Activated T-helper 1 cell treated with anti-CD3 and anti-CD28 coated beads, Interleukin-12 subunit alpha, Interleukin-12 subunit beta, Interleukin-2, Interleukin-4 antibody, amounts not matched to agents 30 ng/mL and 10 ng/mL and 1 ng/mL, durations not matched to agents 14 hours and 24 hours and 36 hours (primary cell): ENCODE measurements at regions not wholly inside any gene's neighbourhood (a gene's known extent, or its start where the extent isn't known, plus 50 kb on each side); places are given as distances from the start of the nearest gene placed in this dataset.
"Not testable (repeated sequence)": the region's sequence is repeated elsewhere in the genome, so short reads cannot be mapped to it uniquely, and the experiment has no call there.

ENCODE experiments used
- DNase-seq: peaks from one replicate; pipeline ENCODE4 v3.0.0; 2021; ENCODE audit warnings: low spot score
- H3K27ac Mint-ChIP-seq: one replicate; pipeline ENCODE4 v1.8.0; 2021; ENCODE audit warnings: mild to moderate bottlenecking, mixed read lengths
- H3K27me3 Mint-ChIP-seq: one replicate; pipeline ENCODE4 v1.8.0; 2022; ENCODE audit warnings: mild to moderate bottlenecking, moderate library complexity, mixed read lengths; ENCODE audit not compliant: insufficient read depth
- H3K36me3 Mint-ChIP-seq: one replicate; pipeline ENCODE4 v1.8.0; 2021; ENCODE audit warnings: low read depth, mixed read lengths
- H3K4me1 Mint-ChIP-seq: one replicate; pipeline ENCODE4 v1.8.0; 2021; ENCODE audit warnings: low read depth, mixed read lengths
- H3K4me3 Mint-ChIP-seq: one replicate; pipeline ENCODE4 v1.8.0; 2021; ENCODE audit warnings: mild to moderate bottlenecking, moderate library complexity, mixed read lengths
- H3K9me3 Mint-ChIP-seq: one replicate; pipeline ENCODE4 v1.8.0; 2021; ENCODE audit warnings: mixed read lengths
- intact Hi-C: fragments of 100-400 bp; cut with micrococcal nuclease; formaldehyde crosslinking; loops from one replicate; pipeline ENCODE4 v1.15.1; 2024

- H3K36me3 Mint-ChIP-seq: no peaks in the 10 kb centered on the region
- intact Hi-C loops: no loop called here
- H3K27ac Mint-ChIP-seq: no peak overlapping the region
- no peaks in the 10 kb centered on the region for H3K27me3 Mint-ChIP-seq
- H3K9me3 Mint-ChIP-seq: no peaks in the 10 kb centered on the region
- no peak overlapping the region for H3K4me3 Mint-ChIP-seq
- DNase-seq: no peak
- H3K4me1 Mint-ChIP-seq: no peaks in the 10 kb centered on the region
Measured at GRCh38 chr6:85262621-85263020, 187.3 kb upstream of the NT5E start.

DNA sequence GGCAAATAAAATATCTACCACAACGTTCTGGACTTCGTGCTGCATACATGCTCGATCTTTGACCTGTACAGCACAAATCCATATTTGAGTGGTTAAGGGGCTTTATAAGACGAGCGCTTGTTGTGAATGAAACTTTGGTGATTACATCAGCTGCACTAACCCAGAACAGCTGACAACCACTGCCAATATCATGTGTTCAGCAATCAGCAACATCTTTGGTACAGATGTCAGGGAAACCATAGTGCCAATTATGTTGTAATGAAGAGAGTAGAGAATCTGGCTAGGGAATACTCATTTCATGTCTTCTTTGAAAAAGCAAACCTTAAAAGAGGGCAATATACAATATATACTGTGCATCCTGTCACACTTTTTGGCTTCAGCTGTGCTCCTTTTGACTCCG is 188.6 kb upstream of the NT5E start:
- DNase-seq: no peak
- Mint-ChIP-seq H3K4me3 (no peak overlapping the region), H3K27ac (no peak overlapping the region), H3K4me1 (no peaks in the 10 kb centered on the region), H3K27me3 (no peaks in the 10 kb centered on the region), H3K9me3 (no peaks in the 10 kb centered on the region), H3K36me3 (no peaks in the 10 kb centered on the region)
- intact Hi-C loops: no loop called here

DNA sequence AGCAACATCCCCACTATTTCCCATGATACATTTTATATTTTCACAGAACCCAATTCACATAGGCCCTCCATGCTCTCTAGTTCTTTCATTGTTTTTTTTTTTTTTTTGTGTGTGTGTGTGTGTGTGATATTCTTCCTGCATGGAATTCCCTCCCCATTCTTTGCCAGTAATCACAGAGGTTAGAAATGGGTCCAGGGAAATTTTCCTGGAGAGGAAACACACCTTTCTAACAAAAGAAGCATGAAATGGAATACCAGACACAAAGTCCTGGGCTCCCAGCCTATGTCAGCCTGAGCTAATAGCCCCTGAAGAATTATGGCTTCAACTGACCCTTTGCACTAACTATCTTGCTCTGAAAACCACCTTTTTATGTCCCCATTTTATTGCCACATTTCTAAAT is 194.2 kb upstream of the NT5E start:
- Mint-ChIP-seq H3K4me1 (no peaks in the 10 kb centered on the region), H3K27me3 (peaks cover 1% of the 10 kb centered on the region), H3K27ac (no peak overlapping the region), H3K4me3 (no peak overlapping the region), H3K9me3 (peaks cover 5% of the 10 kb centered on the region), H3K36me3 (no peaks in the 10 kb centered on the region)
- intact Hi-C loops: no loop called here
- DNase-seq: no peak

GRCh38 chr6:85252552-85252951 is 197.3 kb upstream of the NT5E start:
- intact Hi-C loops: no loop called here
- peaks cover 10% of the 10 kb centered on the region for H3K9me3 Mint-ChIP-seq
- H3K4me1 Mint-ChIP-seq: no peaks in the 10 kb centered on the region
- no peak for DNase-seq
- no peak overlapping the region for H3K4me3 Mint-ChIP-seq
- no peaks in the 10 kb centered on the region for H3K36me3 Mint-ChIP-seq
- H3K27ac Mint-ChIP-seq: no peak overlapping the region
- peaks cover 1% of the 10 kb centered on the region for H3K27me3 Mint-ChIP-seq

DNA sequence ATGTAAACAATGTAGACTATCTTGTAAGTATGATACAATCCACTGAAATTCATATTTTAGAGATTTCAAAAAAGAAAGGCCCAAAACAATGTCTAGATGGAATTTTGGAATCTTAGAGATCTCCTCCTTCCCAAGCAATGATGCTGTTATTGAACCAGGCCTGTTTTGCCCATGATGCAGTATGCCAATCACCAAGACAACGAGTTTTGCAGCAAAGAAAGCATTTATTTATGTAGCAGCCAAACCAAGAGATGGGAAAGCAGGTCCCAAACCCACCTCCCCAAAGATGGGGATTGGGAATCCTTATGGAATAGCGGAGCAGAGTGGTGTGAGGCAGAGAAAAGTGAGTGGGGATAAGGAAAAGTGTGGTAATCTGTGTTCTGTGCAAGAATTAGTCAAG is 197.8 kb upstream of the NT5E start:
- Mint-ChIP-seq H3K27ac (no peak overlapping the region), H3K4me1 (no peaks in the 10 kb centered on the region), H3K9me3 (peaks cover 10% of the 10 kb centered on the region), H3K27me3 (peaks cover 1% of the 10 kb centered on the region), H3K36me3 (no peaks in the 10 kb centered on the region), H3K4me3 (no peak overlapping the region)
- intact Hi-C loops: no loop called here
- no peak for DNase-seq

DNA sequence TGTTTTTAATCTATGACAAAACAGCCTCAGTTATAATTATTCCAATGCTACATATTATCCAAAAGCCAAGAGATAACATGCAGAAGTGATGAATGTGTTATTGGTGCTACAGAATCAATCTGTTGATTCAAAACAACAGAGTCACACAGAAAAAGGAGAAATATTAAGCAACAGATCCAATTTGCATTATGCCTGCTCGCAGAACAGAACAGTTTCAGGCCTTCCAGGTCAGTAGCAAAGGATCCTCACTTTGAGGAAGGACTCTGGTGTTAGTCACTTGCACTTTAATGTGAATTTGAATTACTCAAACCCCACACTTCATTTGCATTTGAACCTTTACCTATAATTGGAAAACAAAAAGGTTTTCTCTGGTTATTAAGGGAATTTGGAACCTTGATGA is 198.6 kb upstream of the NT5E start:
- Mint-ChIP-seq H3K27me3 (peaks cover 1% of the 10 kb centered on the region), H3K27ac (no peak overlapping the region), H3K4me1 (no peaks in the 10 kb centered on the region), H3K4me3 (no peak overlapping the region), H3K9me3 (peaks cover 10% of the 10 kb centered on the region), H3K36me3 (no peaks in the 10 kb centered on the region)
- DNase-seq: no peak
- intact Hi-C loops: no loop called here

DNA sequence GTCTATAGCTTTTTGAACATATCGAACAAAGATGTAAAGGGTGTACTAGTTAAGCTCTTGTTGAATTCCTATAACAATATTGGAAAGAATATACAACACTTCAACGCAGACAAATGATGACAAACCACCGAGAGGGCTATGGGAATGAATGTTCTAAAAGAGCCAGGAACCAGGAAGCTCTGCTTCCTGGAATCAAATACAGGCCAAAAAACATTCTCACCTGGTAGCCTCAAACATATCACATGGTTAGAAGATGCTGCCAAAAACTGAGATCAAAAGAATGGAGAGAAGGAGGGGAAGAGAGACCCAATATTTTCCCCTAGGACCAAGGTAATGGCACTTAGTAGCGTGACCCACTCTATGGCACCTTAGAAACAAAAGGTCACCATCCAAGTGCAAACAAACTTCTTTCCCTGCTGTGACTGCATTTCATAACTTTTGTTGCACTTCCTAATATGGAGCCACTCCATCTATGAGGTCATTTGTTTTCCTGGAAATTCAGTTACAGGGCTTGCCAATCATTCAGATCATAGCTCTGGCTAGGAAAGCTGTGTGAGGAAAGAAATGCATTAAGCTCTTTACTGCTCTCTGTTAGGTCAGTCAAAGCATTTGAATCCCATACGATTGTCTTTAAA is 199.2 kb upstream of the NT5E start:
- peaks cover 1% of the 10 kb centered on the region for H3K27me3 Mint-ChIP-seq
- intact Hi-C loops: no loop called here
- no peaks in the 10 kb centered on the region for H3K4me1 Mint-ChIP-seq
- no peak overlapping the region for H3K27ac Mint-ChIP-seq
- H3K4me3 Mint-ChIP-seq: no peak overlapping the region
- peaks cover 10% of the 10 kb centered on the region for H3K9me3 Mint-ChIP-seq
- no peaks in the 10 kb centered on the region for H3K36me3 Mint-ChIP-seq
- DNase-seq: no peak

DNA sequence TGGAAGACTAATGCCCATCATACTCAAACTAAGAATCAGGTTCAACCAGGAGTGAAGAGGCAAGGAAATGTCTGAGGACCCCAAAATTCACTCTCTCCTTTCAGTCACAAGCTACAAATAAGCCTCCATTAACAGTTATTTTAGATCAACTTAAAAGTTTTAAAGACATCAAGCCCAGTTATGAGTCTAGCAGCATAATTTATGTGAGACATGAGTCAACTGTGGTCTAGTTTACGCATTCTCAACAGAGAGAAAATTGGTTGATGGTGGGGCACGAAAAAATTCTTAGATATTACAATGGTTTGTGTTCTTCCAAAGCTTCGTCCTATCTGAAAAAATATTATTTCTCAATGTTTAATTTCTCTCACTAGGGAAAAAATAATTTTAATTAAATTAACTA is 204.9 kb upstream of the NT5E start:
- H3K27me3 Mint-ChIP-seq: no peaks in the 10 kb centered on the region
- intact Hi-C loops: no loop called here
- no peak overlapping the region for H3K4me3 Mint-ChIP-seq
- H3K4me1 Mint-ChIP-seq: no peaks in the 10 kb centered on the region
- DNase-seq: no peak
- H3K27ac Mint-ChIP-seq: no peak overlapping the region
- peaks cover 5% of the 10 kb centered on the region for H3K9me3 Mint-ChIP-seq
- no peaks in the 10 kb centered on the region for H3K36me3 Mint-ChIP-seq

GRCh38 chr6:85241498-85242052 is 208.3 kb upstream of the NT5E start:
- Mint-ChIP-seq H3K27ac (no peak overlapping the region), H3K9me3 (no peaks in the 10 kb centered on the region), H3K4me1 (no peaks in the 10 kb centered on the region), H3K36me3 (no peaks in the 10 kb centered on the region), H3K27me3 (no peaks in the 10 kb centered on the region), H3K4me3 (no peak overlapping the region)
- intact Hi-C loops: no loop called here
- DNase-seq: no peak

DNA sequence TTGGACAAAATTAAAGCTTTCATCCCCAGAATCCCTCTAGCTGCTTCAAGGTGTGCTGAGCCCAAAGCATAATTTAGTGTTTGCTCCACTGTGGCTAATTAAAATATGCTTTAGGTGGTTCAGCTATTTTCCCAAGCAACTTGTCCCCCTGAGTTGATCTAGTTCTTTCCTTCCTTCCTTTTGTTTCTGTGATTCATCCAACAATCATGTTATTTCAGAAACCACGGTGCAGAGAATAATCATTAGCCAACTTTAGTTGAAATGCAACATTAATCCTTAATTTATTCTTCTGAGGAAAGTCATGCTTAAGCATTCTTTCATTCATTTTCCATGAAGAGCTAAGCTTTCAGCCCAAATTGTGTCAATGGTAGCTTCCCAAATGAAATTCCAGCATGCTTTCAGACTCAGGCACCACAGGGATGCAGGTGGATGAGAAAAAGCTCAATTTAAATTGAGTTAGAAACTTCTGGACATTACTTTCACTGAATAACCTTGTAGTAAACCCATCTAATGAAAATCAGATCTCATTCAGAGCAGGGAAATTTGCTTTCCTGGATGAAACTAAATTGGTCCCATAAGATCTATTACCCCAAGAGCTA is 209.0 kb upstream of the NT5E start:
- H3K4me3 Mint-ChIP-seq: no peak overlapping the region
- no peaks in the 10 kb centered on the region for H3K27me3 Mint-ChIP-seq
- no peaks in the 10 kb centered on the region for H3K36me3 Mint-ChIP-seq
- H3K4me1 Mint-ChIP-seq: no peaks in the 10 kb centered on the region
- intact Hi-C loops: no loop called here
- DNase-seq: no peak
- H3K9me3 Mint-ChIP-seq: no peaks in the 10 kb centered on the region
- H3K27ac Mint-ChIP-seq: no peak overlapping the region

DNA sequence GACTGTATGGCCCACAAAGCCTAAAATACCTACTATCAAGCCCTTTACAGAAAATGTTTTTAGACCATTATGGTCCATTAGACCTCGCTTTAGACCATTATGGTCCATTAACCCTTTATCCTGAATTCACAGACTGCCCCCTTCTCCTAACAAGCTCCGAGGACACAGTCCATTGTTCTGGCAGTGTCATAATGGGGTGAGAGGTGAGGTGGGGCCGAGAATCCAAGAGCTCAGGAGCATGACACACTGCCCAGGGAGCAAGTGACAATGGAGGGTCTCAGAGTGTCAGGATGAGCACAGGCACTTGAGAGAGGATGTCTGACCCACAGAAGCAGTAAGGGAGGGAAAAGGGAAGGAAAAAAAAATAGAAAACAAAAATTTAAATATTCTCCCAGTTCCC is 212.4 kb upstream of the NT5E start:
- Mint-ChIP-seq H3K4me1 (no peaks in the 10 kb centered on the region), H3K36me3 (no peaks in the 10 kb centered on the region), H3K9me3 (no peaks in the 10 kb centered on the region), H3K4me3 (no peak overlapping the region), H3K27ac (no peak overlapping the region), H3K27me3 (no peaks in the 10 kb centered on the region)
- no peak for DNase-seq
- intact Hi-C loops: no loop called here

GRCh38 chr6:85236636-85237035 is 213.2 kb upstream of the NT5E start:
- no peaks in the 10 kb centered on the region for H3K4me1 Mint-ChIP-seq
- no peak for DNase-seq
- H3K27ac Mint-ChIP-seq: no peak overlapping the region
- intact Hi-C loops: no loop called here
- H3K9me3 Mint-ChIP-seq: no peaks in the 10 kb centered on the region
- H3K4me3 Mint-ChIP-seq: no peak overlapping the region
- no peaks in the 10 kb centered on the region for H3K36me3 Mint-ChIP-seq
- no peaks in the 10 kb centered on the region for H3K27me3 Mint-ChIP-seq

- intact Hi-C loops, H3K27me3 Mint-ChIP-seq, H3K4me1 Mint-ChIP-seq, H3K4me3 Mint-ChIP-seq, H3K36me3 Mint-ChIP-seq, H3K27ac Mint-ChIP-seq, DNase-seq: not testable (repeated sequence)
- peaks cover 23% of the 10 kb centered on the region for H3K9me3 Mint-ChIP-seq
Measured at GRCh38 chr6:85227345-85227744, 222.5 kb upstream of the NT5E start.

DNA sequence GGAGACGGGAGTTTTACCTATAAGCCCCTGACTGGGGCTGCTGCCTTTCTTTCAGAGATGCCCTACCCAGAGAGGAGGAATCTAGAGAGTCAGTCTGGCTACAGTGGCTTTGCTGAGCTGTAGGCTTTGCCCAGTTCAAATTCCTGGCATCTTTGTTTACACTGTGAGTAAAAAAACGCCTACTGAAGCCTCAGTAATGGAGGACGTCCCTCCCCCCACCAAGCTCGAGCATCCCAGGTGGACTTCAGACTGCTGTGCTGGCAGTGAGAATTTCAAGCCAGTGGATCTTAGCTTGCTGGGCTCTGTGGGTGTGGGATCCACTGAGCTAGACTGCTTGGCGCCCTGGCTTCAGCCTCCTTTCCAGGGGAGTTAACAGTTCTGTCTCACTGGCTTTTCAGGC is 237.1 kb upstream of the NT5E start:
- H3K36me3 Mint-ChIP-seq, H3K4me1 Mint-ChIP-seq, DNase-seq, H3K4me3 Mint-ChIP-seq, H3K27me3 Mint-ChIP-seq, H3K27ac Mint-ChIP-seq, intact Hi-C loops: not testable (repeated sequence)
- H3K9me3 Mint-ChIP-seq: peaks cover 19% of the 10 kb centered on the region
